Gastrocnemius medialis (tissue), 4 donors: ENCODE measurements at regions not wholly inside any gene's neighbourhood (a gene's known extent, or its start where the extent isn't known, plus 50 kb on each side); places are given as distances from the start of the nearest gene placed in this dataset.

ENCODE experiments used
- ATAC-seq, 2 donors: fragments of 150-250 bp; one replicate each; pipeline ENCODE4 v1.9.1; 2016
- DNase-seq, 2 donors: peaks; one replicate each; pipeline ENCODE4 v3.0.0-alpha.2; 2019
- H3K27ac ChIP-seq, 4 donors: fragments of 200-600 bp; sonication (generic); 1 replicate in 1 of 4; 2 replicates in 3 of 4; pipeline ENCODE4 v1.5.1; 2016 to 2018; ENCODE audit warnings: mild to moderate bottlenecking in 2 of 4, moderate library complexity in 1 of 4
- H3K27me3 ChIP-seq, 3 donors: fragments of 200-600 bp; sonication (generic) in 2 of 3; 1 replicate in 1 of 3; 2 replicates in 2 of 3; pipeline versions ENCODE4 v1.5.1 to v1.6.0; 2016 to 2019; ENCODE audit warnings: mild to moderate bottlenecking in 1 of 3, moderate library complexity in 1 of 3
- H3K36me3 ChIP-seq, 2 donors: fragments of 200-600 bp; sonication (generic) in 1 of 2; one replicate each; pipeline ENCODE4 v1.5.1; 2017 to 2018
- H3K4me1 ChIP-seq, 2 donors: fragments of 200-600 bp; sonication (generic) in 1 of 2; one replicate each; pipeline ENCODE4 v1.5.1; 2016 to 2017; ENCODE audit warnings: mild to moderate bottlenecking in 2 of 2
- H3K4me3 ChIP-seq, 4 donors: fragments of 200-600 bp; sonication (generic) in 3 of 4; 1 replicate in 1 of 4; 2 replicates in 3 of 4; pipeline ENCODE4 v1.5.1; 2016 to 2019; ENCODE audit warnings: mild to moderate bottlenecking in 2 of 4
- H3K9me3 ChIP-seq, 3 donors: fragments of 200-600 bp; sonication (generic) in 2 of 3; 1 replicate in 1 of 3; 2 replicates in 2 of 3; pipeline ENCODE4 v1.5.1; 2016 to 2019
- CTCF ChIP-seq, 5 experiments: fragments of 450-650 bp in 3 of 5; fragments of 200-600 bp in 2 of 5; sonication (generic) in 2 of 5; IDR thresholded peaks in 4 of 5; conservative IDR thresholded peaks in 1 of 5; 1 replicate in 4 of 5; 2 replicates in 1 of 5; pipeline ENCODE4 v1.5.1; 2016 to 2019; ENCODE audit warnings: antibody characterized with exemption in 5 of 5, mild to moderate bottlenecking in 3 of 5, moderate library complexity in 3 of 5
- POLR2A ChIP-seq, 2 donors: fragments of 450-650 bp; IDR thresholded peaks; one replicate each; pipeline ENCODE4 v1.6.1; 2017; ENCODE audit warnings: antibody characterized with exemption in 2 of 2, mild to moderate bottlenecking in 2 of 2, moderate library complexity in 2 of 2
- in situ Hi-C, 4 donors: fragments of 200-750 bp; cut with MboI; loops; one replicate each; pipeline versions ENCODE4 v1.15.0 to v1.8.0; 2017; ENCODE audit warnings: low sequenced_read_pairs in 4 of 4
- intact Hi-C: fragments of 100-400 bp; cut with DNase I; formaldehyde crosslinking; loops from one replicate; pipeline ENCODE4 v1.15.1; 2023; ENCODE audit warnings: low total_unique reads

GRCh38 chr21:15564907-15565306 lies 164.9 kb upstream of the USP25 start:
- Histone ChIP-seq H3K27ac (no peak overlapping the region), H3K27me3 (no peaks in the 10 kb centered on the region), H3K4me1 (no peaks in the 10 kb centered on the region), H3K9me3 (no peaks in the 10 kb centered on the region), H3K4me3 (no peak overlapping the region), H3K36me3 (no peaks in the 10 kb centered on the region)
- intact Hi-C loops = no loop called here
- DNase-seq (no peak), ATAC-seq (no peak)
- in situ Hi-C loops = no loop called here
- no peak for TF ChIP-seq CTCF (IDR thresholded peaks at IDR 0.05 in 4 of 5, conservative IDR thresholded peaks at IDR 0.05 in 1 of 5)
- no peak for TF ChIP-seq POLR2A (IDR thresholded peaks at IDR 0.05)

GRCh38 chr21:15566703-15567102 lies 163.1 kb upstream of the USP25 start:
- ATAC-seq (no peak), DNase-seq (no peak)
- Histone ChIP-seq H3K4me1 (no peaks in the 10 kb centered on the region), H3K4me3 (no peak overlapping the region), H3K9me3 (no peaks in the 10 kb centered on the region), H3K27ac (no peak overlapping the region), H3K27me3 (no peaks in the 10 kb centered on the region), H3K36me3 (no peaks in the 10 kb centered on the region)
- intact Hi-C loops = no loop called here
- in situ Hi-C loops = no loop called here
- no peak for TF ChIP-seq POLR2A (IDR thresholded peaks at IDR 0.05)
- TF ChIP-seq CTCF (IDR thresholded peaks at IDR 0.05 in 4 of 5, conservative IDR thresholded peaks at IDR 0.05 in 1 of 5) = no peak

GRCh38 chr21:15567191-15567590 lies 162.6 kb upstream of the USP25 start:
- no peaks in the 10 kb centered on the region for H3K27me3 ChIP-seq
- H3K9me3 ChIP-seq = no peaks in the 10 kb centered on the region
- in situ Hi-C loops = no loop called here
- H3K4me3 ChIP-seq = no peak overlapping the region
- no peak overlapping the region for H3K27ac ChIP-seq
- intact Hi-C loops = no loop called here
- no peaks in the 10 kb centered on the region for H3K36me3 ChIP-seq
- ATAC-seq (no peak), DNase-seq (no peak)
- no peaks in the 10 kb centered on the region for H3K4me1 ChIP-seq
- TF ChIP-seq CTCF (IDR thresholded peaks at IDR 0.05 in 4 of 5, conservative IDR thresholded peaks at IDR 0.05 in 1 of 5) = no peak
- TF ChIP-seq POLR2A (IDR thresholded peaks at IDR 0.05) = no peak

- no peaks in the 10 kb centered on the region for H3K36me3 ChIP-seq
- no peak for DNase-seq
- H3K27me3 ChIP-seq = no peaks in the 10 kb centered on the region
- no peaks in the 10 kb centered on the region for H3K4me1 ChIP-seq
- ATAC-seq = no peak
- TF ChIP-seq CTCF (IDR thresholded peaks at IDR 0.05 in 4 of 5, conservative IDR thresholded peaks at IDR 0.05 in 1 of 5) (no peak), POLR2A (IDR thresholded peaks at IDR 0.05) (no peak)
- in situ Hi-C loops = no loop called here
- intact Hi-C loops = no loop called here
- no peaks in the 10 kb centered on the region for H3K9me3 ChIP-seq
- H3K27ac ChIP-seq = no peak overlapping the region
- H3K4me3 ChIP-seq = no peak overlapping the region
Observed at GRCh38 chr21:15568516-15568915, 161.3 kb upstream of the USP25 start.

- no peaks in the 10 kb centered on the region for H3K4me1 ChIP-seq
Observed at GRCh38 chr21:15586752-15587427, 142.9 kb upstream of the USP25 start.

More at GRCh38 chr21:15586752-15587427, 142.9 kb upstream of the USP25 start:
- no peaks in the 10 kb centered on the region for H3K9me3 ChIP-seq
- H3K36me3 ChIP-seq = no peaks in the 10 kb centered on the region
- H3K4me3 ChIP-seq = no peak overlapping the region
- no peaks in the 10 kb centered on the region for H3K27me3 ChIP-seq
- ATAC-seq = no peak
- in situ Hi-C loops (loop anchor here in 2 of 4 donors (10.0 to 25.0 kb wide), 3 partner anchors 1150 to 1332 kb away; no protein-coding TSS in a partner anchor), intact Hi-C loops (no loop called here)
- H3K27ac ChIP-seq = no peak overlapping the region
- no peak for TF ChIP-seq POLR2A (IDR thresholded peaks at IDR 0.05)
- TF ChIP-seq CTCF (IDR thresholded peaks at IDR 0.05 in 4 of 5, conservative IDR thresholded peaks at IDR 0.05 in 1 of 5) = no peak
- no peak for DNase-seq
